Stimulated activated effector memory CD8-positive, alpha-beta T cell treated with anti-CD3 and anti-CD28 coated beads, Interleukin-12 subunit alpha, Interleukin-12 subunit beta, amount 100 ng/mL, for 72 hours (primary cell): ENCODE measurements at regions not wholly inside any gene's neighbourhood (a gene's known extent, or its start where the extent isn't known, plus 50 kb on each side); places are given as distances from the start of the nearest gene placed in this dataset.

ENCODE experiments used
- ATAC-seq: fragments of 150-1000 bp; cut with Tn5 transposase; 2 replicates; pipeline ENCODE4 v1.10.0; 2021
- DNase-seq, 2 donors: peaks; one replicate each; pipeline ENCODE4 v3.0.0; 2021 to 2022; ENCODE audit warnings: low spot score in 2 of 2
- H3K27ac Mint-ChIP-seq: one replicate; pipeline ENCODE4 v1.8.0; 2022; ENCODE audit warnings: mild to moderate bottlenecking, mixed read lengths
- H3K36me3 Mint-ChIP-seq: one replicate; pipeline ENCODE4 v1.8.0; 2022; ENCODE audit warnings: mild to moderate bottlenecking, mixed read lengths
- H3K4me1 Mint-ChIP-seq: one replicate; pipeline ENCODE4 v1.8.0; 2022; ENCODE audit warnings: mixed read lengths
- H3K4me3 Mint-ChIP-seq: one replicate; pipeline ENCODE4 v1.8.0; 2022; ENCODE audit warnings: mild to moderate bottlenecking, mixed read lengths
- H3K9me3 Mint-ChIP-seq: one replicate; pipeline ENCODE4 v1.8.0; 2022; ENCODE audit warnings: mixed read lengths

DNA sequence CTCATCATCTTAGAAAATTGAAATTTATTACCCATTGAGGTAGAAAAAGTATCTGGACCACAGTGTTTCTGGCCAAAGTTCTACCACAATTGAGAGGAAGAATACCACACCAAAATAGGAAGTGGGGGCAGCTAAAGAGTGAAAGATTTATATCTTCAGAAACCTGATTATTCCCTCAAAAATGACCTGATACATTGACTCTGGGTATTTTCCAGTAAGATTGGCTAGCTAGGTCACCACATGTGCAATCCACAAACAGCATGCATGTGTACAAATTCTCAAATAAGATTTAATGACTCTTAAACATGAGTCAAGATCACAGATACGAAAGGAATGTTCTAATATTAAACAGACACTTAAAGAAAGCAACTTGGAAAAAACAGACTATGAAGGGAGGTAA lies 1516.2 kb upstream of the PCDH20 start:
- no peak for ATAC-seq

DNA sequence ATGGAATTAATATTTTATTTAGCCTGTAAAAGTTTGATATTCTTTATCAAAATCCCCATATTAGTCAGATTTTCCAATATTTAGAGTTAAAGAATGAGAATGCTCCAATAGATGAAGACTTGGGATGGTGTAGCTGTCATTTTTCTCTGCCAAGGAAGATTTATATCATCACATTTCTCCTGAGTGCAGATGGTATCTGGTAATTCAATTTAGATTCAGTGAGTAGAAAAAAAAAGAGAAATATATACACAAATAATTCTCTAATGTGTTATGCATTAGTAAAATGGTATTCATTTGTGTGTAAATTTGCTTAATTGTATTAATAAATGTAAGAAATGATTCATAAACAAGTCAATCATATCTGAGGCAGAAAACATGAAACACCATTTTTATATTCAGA lies 1508.7 kb upstream of the PCDH20 start:
- peaks cover 17% of the 10 kb centered on the region for H3K9me3 Mint-ChIP-seq
- DNase-seq (no peak), ATAC-seq (no peak)
- H3K36me3 Mint-ChIP-seq, result no peaks in the 10 kb centered on the region
- H3K4me3 Mint-ChIP-seq, result no peak overlapping the region
- no peaks in the 10 kb centered on the region for H3K4me1 Mint-ChIP-seq
- H3K27ac Mint-ChIP-seq, result no peak overlapping the region

More for the DNA sequence above, 1516.2 kb upstream of the PCDH20 start:
- peaks cover 20% of the 10 kb centered on the region for H3K9me3 Mint-ChIP-seq
- H3K4me3 Mint-ChIP-seq, result no peak overlapping the region
- H3K36me3 Mint-ChIP-seq, result no peaks in the 10 kb centered on the region
- no peak overlapping the region for H3K27ac Mint-ChIP-seq
- DNase-seq, result no peak
- H3K4me1 Mint-ChIP-seq, result no peaks in the 10 kb centered on the region

DNA sequence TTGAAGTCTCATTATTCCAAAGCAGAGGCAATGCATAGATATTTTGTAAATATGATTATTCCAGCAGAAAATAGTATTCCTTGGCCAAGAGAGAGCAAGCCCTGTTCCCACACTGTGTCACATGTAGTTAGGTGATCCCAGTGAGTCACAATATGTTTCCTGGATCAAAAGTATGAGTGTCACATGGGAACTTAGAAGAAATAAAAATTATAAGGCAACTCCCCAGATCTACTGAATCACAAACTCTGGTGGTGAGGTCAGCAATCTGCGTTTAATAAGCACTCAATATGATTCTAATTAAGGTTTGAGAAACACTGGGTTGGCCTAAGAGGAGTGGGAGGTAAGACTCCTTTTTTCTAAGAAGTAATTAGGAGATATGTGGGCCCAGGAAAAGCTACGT lies 1504.5 kb upstream of the PCDH20 start:
- ATAC-seq (no peak), DNase-seq (no peak)
- Mint-ChIP-seq H3K4me3 (no peak overlapping the region), H3K27ac (no peak overlapping the region), H3K36me3 (no peaks in the 10 kb centered on the region), H3K4me1 (no peaks in the 10 kb centered on the region), H3K9me3 (peaks cover 4% of the 10 kb centered on the region)

DNA sequence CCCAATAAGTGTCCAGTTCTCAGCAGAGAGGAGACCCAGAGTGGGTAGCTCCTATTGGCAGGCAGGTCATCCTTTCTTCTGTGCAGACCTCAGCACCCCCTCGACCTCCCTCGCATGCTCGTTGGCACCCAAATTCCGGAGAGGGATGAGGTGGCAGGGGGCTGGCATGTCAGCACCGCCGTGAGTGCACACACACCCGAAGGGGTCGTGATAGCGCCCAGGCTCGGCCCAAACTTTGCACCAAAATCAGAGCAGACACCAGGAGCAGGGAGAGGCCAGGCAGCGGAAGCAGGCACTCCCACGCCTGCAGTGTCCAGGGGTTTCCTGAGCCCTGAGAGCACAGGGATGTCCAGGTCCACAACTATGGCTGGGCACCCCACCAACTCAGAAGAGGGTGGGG lies 1503.8 kb upstream of the PCDH20 start:
- Mint-ChIP-seq H3K9me3 (peaks cover 8% of the 10 kb centered on the region), H3K27ac (no peak overlapping the region), H3K4me3 (no peak overlapping the region), H3K4me1 (no peaks in the 10 kb centered on the region), H3K36me3 (no peaks in the 10 kb centered on the region)
- ATAC-seq (no peak), DNase-seq (no peak)

DNA sequence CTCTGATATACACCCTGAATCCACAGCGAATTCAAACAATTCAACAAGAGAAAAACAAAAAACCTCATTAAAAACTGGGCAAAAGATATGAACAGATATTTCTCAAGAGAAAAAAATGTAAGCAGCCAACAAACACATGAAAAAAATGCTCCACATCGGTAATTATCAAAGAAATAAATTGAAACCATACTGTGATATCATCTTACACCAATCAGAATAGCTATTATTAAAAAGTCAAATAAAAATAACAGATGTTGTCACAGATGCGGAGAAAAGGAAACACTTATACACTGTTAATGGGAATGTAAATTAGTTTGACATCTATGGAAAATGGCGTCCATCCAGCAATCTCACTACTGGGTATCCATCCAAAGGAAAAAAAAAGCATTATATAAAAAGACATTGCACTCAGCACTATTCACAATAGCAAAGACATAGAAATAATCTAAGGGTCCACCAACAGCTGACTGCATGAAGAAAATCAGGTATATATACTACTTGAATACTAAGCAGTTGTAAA lies 1495.0 kb upstream of the PCDH20 start:
- DNase-seq (no peak), ATAC-seq (no peak)
- H3K4me1 Mint-ChIP-seq, result no peaks in the 10 kb centered on the region
- H3K4me3 Mint-ChIP-seq, result no peak overlapping the region
- peaks cover 19% of the 10 kb centered on the region for H3K9me3 Mint-ChIP-seq
- no peak overlapping the region for H3K27ac Mint-ChIP-seq
- no peaks in the 10 kb centered on the region for H3K36me3 Mint-ChIP-seq

DNA sequence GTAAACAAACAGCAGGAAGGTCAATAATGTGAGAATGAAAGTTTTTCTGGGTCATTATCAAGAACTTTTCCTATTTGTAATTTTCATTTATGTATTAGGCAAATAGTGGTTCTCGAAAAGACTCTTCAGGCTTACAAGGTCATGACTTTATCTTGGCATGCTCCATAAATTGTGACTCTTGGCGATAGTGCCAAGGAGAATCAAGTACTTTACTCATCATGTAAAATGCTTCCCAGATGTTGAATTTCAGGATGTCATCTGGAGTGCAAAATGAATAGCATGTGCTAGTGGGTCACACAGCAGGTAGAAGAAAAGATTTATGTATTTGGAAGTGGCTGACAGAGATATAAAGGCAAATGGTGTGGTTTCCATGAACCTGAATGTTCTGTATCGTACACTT lies 1492.7 kb upstream of the PCDH20 start:
- no peaks in the 10 kb centered on the region for H3K4me1 Mint-ChIP-seq
- ATAC-seq, result no peak
- H3K36me3 Mint-ChIP-seq, result no peaks in the 10 kb centered on the region
- peaks cover 15% of the 10 kb centered on the region for H3K9me3 Mint-ChIP-seq
- DNase-seq, result no peak
- H3K27ac Mint-ChIP-seq, result no peak overlapping the region
- no peak overlapping the region for H3K4me3 Mint-ChIP-seq

DNA sequence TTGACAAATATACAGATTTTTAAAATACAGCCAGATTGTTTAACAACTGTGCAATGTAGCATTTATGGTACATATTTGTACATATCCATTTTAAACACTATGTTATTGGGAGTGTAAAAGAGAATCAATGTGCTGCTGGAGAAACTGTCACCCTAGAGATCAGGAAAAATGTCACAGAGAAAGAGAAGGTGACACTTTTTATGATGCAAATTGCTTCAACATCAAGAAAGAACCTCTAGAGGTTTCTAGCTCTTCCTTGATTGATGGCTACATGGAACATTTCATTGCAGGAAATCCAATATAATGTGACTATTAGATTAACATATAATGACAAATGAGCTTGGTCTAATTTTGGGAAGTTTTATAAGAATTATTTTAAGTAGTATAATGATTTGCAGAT lies 1491.2 kb upstream of the PCDH20 start:
- Mint-ChIP-seq H3K4me1 (no peaks in the 10 kb centered on the region), H3K27ac (no peak overlapping the region), H3K36me3 (no peaks in the 10 kb centered on the region), H3K4me3 (no peak overlapping the region), H3K9me3 (peaks cover 16% of the 10 kb centered on the region)
- ATAC-seq (no peak), DNase-seq (no peak)

DNA sequence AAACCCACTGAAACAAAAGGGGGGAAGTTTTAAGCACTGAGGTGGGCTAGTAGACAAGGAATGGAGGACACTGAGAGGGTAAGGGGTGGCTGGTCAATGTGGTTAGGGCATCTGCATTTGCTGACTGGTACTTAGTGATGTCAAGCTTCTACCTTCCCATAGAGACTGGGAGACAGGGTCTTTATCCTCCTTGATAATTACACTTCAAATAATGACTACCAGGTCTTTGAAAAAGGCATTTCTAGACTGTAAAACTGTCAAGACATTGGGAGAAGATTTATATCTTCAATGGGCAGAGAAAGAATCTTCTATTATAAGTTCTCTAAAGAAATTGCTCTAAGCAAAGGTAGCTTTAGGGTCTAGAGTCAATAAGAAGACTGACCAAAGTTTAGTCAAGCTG lies 1490.8 kb upstream of the PCDH20 start:
- Mint-ChIP-seq H3K4me1 (no peaks in the 10 kb centered on the region), H3K9me3 (peaks cover 17% of the 10 kb centered on the region), H3K36me3 (no peaks in the 10 kb centered on the region), H3K4me3 (no peak overlapping the region), H3K27ac (no peak overlapping the region)
- DNase-seq (no peak), ATAC-seq (no peak)

DNA sequence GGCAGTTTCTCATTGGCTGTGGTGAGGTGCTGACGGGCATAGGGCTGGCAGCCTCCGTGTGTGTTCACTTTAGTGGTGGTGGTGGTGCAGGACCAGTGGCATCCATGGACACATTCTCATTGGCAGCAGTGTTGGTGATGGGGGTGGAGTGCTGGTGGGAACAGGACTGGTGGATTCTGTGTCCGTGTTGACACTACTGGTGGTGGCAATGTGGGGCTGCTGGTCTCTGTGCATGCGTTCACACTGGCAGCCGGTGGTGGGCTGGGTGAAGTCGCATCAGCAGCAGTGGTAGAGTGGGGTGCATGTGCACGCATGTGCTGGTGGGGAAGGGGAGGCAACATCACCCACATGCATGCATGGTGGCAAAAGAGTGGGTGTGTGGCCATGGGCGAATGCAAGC lies 1471.4 kb upstream of the PCDH20 start:
- DNase-seq (no peak), ATAC-seq (no peak)
- peaks cover 16% of the 10 kb centered on the region for H3K9me3 Mint-ChIP-seq
- H3K4me1 Mint-ChIP-seq, result no peaks in the 10 kb centered on the region
- H3K4me3 Mint-ChIP-seq, result no peak overlapping the region
- no peak overlapping the region for H3K27ac Mint-ChIP-seq
- no peaks in the 10 kb centered on the region for H3K36me3 Mint-ChIP-seq

DNA sequence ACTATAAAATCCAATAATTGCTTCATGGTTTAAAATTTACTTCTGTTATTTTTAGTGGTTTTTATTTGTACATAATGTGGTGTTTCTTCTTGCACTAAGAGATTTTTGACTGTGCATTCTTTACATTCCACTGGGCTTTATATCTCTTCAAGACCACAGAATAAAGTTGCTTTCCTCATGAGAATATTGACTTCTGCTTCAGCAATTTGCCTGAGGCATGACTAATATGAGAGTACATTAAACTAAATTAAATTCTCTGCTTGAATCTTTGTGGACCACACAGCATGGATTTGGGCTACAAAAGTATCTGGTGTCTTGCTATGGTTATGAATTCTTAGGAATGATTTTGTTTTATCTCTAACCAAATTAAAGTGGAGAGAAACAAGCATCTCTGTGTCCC lies 1463.4 kb upstream of the PCDH20 start:
- H3K4me3 Mint-ChIP-seq, result no peak overlapping the region
- no peaks in the 10 kb centered on the region for H3K4me1 Mint-ChIP-seq
- peaks cover 9% of the 10 kb centered on the region for H3K9me3 Mint-ChIP-seq
- DNase-seq (no peak), ATAC-seq (no peak)
- H3K27ac Mint-ChIP-seq, result no peak overlapping the region
- H3K36me3 Mint-ChIP-seq, result no peaks in the 10 kb centered on the region

DNA sequence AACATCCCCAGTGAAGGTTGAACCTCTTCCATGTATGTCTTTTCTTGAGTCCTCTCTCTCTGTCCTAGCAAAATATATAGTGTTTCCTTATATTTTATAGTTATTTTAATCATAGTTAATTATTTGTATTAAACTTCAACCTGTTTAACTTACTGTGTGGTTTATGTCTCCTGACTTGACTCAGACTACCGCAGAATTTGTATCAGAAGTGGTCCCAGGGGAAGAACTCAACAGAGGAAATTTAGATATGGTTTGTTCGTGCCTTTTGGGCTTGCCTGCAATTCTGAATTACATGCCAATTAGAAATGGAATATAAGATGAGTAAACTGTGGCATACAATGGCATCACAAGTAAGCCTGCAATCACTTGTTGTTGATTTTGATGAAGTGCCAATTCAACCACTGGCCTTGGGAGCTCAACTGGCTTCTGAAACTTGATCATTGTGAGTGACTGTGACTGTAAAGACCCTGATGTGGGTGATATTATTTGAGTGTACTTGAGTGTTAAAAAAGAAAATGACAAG lies 1459.5 kb upstream of the PCDH20 start:
- no peak for ATAC-seq
- Mint-ChIP-seq H3K9me3 (peaks cover 6% of the 10 kb centered on the region), H3K4me3 (no peak overlapping the region), H3K4me1 (no peaks in the 10 kb centered on the region), H3K36me3 (no peaks in the 10 kb centered on the region), H3K27ac (no peak overlapping the region)
- no peak for DNase-seq

DNA sequence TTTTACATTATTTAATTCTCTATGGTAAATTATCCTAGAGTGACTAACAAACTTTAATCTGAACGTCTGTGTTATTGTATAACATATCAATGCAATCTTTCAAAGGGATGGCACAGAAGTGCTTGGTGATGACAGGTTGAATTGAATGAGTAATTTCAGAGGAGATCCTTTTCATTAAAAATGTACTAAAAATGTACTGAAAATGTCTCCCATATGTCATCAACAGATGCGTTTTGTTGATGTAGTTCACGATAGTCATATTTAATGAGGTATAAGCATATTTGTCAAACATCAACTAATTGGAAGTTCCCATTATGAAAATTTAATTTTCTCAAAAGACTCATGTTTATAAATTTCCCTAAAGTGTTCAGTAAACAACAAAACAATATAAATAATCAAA lies 1434.7 kb upstream of the PCDH20 start:
- ATAC-seq (no peak), DNase-seq (no peak)
- Mint-ChIP-seq H3K27ac (no peak overlapping the region), H3K4me1 (no peaks in the 10 kb centered on the region), H3K4me3 (no peak overlapping the region), H3K36me3 (no peaks in the 10 kb centered on the region), H3K9me3 (peaks cover 19% of the 10 kb centered on the region)

DNA sequence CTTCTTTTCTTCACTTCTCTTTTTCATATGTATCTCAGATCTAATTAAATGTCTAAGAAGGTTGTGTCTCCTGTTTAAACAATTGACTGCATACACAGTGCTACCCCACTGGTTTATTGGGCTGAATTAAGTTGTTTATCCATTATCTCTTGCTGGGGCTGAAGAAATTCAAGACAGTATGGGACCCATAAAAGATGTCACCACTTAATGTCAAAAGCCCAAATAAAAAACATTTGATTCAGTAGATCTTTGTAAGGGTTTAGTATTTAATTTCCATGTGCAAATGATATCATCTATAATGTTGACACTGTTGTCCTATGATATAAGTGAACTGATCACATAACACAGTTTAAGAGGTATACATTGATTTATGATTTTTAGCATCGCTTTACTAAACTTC lies 1431.9 kb upstream of the PCDH20 start:
- peaks cover 15% of the 10 kb centered on the region for H3K9me3 Mint-ChIP-seq
- ATAC-seq (no peak), DNase-seq (no peak)
- H3K36me3 Mint-ChIP-seq, result no peaks in the 10 kb centered on the region
- H3K4me3 Mint-ChIP-seq, result no peak overlapping the region
- H3K4me1 Mint-ChIP-seq, result no peaks in the 10 kb centered on the region
- H3K27ac Mint-ChIP-seq, result no peak overlapping the region

DNA sequence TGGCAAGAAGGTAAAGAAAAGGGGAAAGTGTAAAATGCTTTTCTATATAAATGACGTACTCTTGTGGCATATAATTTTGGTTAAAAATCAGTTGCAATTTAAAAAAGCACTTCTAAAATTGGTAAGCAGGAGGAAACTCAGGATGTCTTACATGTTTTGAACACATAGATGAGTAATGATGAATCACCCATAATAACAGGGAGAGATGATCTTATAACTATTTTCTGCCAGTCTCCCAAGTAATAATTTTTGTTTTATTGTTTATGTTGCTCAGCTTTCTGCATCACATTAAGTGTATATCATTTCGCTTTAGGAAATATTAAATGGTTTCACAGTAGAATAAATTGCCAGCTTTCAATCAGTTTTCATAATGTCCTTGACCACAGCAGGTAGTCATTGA lies 1430.7 kb upstream of the PCDH20 start:
- Mint-ChIP-seq H3K27ac (no peak overlapping the region), H3K9me3 (peaks cover 22% of the 10 kb centered on the region), H3K4me1 (no peaks in the 10 kb centered on the region), H3K4me3 (no peak overlapping the region), H3K36me3 (no peaks in the 10 kb centered on the region)
- ATAC-seq, result no peak
- no peak for DNase-seq

DNA sequence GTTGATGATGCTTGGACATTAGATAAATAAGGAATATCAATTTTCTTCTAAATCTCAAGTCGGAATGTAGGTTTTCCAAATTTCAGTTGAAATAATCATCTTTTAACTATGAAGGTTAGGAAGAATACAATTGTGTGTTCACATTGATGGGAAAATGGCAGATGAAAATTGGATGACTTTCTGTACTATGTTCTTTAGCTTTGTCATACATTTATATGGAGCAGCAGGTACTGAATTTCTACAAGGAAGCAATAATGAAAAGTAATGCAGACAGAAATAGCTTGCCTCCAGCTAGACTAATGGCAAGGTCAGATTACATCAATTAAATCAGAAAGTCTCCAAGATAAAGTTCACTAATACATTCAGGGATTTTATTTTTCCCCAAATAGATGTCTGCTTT lies 1423.7 kb upstream of the PCDH20 start:
- H3K9me3 Mint-ChIP-seq, result peaks cover 13% of the 10 kb centered on the region
- no peaks in the 10 kb centered on the region for H3K4me1 Mint-ChIP-seq
- ATAC-seq, result no peak
- H3K36me3 Mint-ChIP-seq, result no peaks in the 10 kb centered on the region
- no peak overlapping the region for H3K27ac Mint-ChIP-seq
- no peak overlapping the region for H3K4me3 Mint-ChIP-seq
- DNase-seq, result no peak

DNA sequence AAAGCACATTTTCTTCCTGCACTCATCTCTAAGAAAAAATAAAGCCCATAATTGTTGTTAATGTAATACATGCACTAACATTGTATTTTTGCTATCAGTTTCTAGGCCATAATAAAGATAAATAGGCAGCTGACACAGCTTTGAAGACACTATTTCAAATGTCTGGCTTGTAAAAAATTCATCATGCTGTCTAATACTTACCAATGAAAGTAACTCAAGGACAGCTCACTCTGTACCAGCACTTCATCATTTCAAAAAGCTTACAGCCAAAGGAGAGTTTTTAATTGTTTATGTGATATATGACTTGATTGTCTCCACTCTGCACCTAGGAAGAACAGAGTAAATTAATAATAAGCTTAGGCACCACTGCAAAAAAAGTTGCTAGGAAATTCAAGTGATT lies 1423.3 kb upstream of the PCDH20 start:
- no peaks in the 10 kb centered on the region for H3K4me1 Mint-ChIP-seq
- H3K4me3 Mint-ChIP-seq, result no peak overlapping the region
- H3K36me3 Mint-ChIP-seq, result no peaks in the 10 kb centered on the region
- ATAC-seq (no peak), DNase-seq (no peak)
- peaks cover 13% of the 10 kb centered on the region for H3K9me3 Mint-ChIP-seq
- no peak overlapping the region for H3K27ac Mint-ChIP-seq

DNA sequence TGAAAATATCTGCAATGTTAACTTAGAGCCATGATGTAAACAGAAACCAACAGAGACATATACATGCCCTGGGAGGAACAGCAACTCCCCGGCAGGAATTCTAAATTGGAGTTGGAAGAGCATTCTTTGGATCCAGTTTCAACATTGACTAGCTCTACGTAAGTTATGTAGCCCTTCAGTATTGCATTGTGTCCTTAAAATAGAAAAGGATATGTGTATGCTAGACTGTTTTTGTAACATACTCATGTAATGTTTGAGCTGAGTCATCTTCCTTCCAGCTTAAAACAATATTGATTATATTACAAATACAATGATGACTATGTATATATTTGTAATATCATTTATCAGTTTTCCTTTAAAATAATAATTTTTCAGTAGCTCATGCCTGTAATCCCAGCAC lies 1422.2 kb upstream of the PCDH20 start:
- peaks cover 10% of the 10 kb centered on the region for H3K9me3 Mint-ChIP-seq
- no peak overlapping the region for H3K27ac Mint-ChIP-seq
- ATAC-seq, result no peak
- H3K4me1 Mint-ChIP-seq, result no peaks in the 10 kb centered on the region
- H3K36me3 Mint-ChIP-seq, result no peaks in the 10 kb centered on the region
- no peak overlapping the region for H3K4me3 Mint-ChIP-seq
- no peak for DNase-seq
